SK-N-SH treated with all-trans-retinoic acid at 6 μM for 48 hours (cell line): ENCODE measurements at regions not wholly inside any gene's neighbourhood (a gene's known extent, or its start where the extent isn't known, plus 50 kb on each side); places are given as distances from the start of the nearest gene placed in this dataset.

ENCODE experiments used
- CSDC2 ChIP-seq: fragments of 250-450 bp; sonication (Bioruptor Pico); IDR thresholded peaks from 2 replicates; pipeline ENCODE4 v1.5.0; 2020; ENCODE audit warnings: mild to moderate bottlenecking, moderate library complexity
- ESRRG ChIP-seq: fragments of 250-450 bp; sonication (Bioruptor Pico); IDR thresholded peaks from 2 replicates; pipeline ENCODE4 v1.6.1; 2021; ENCODE audit warnings: mild to moderate bottlenecking
- ISL1 ChIP-seq: fragments of 250-450 bp; sonication (Bioruptor Pico); IDR thresholded peaks from 2 replicates; pipeline ENCODE4 v2.1.2; 2022; ENCODE audit warnings: mild to moderate bottlenecking, moderate library complexity
- OSR1 ChIP-seq: fragments of 250-450 bp; sonication (Bioruptor Pico); IDR thresholded peaks from 2 replicates; pipeline ENCODE4 v1.8.0; 2022; ENCODE audit warnings: moderate library complexity, mild to moderate bottlenecking, inconsistent platforms
- TCF4 ChIP-seq: fragments of 250-450 bp; sonication (Bioruptor Pico); IDR thresholded peaks from 2 replicates; pipeline ENCODE4 v1.8.0; 2021; ENCODE audit warnings: mild to moderate bottlenecking, moderate library complexity, borderline replicate concordance
- ZNF70 ChIP-seq: fragments of 450-650 bp; formaldehyde crosslinking; IDR thresholded peaks from 2 replicates; pipeline ENCODE4 v1.5.0; 2020; ENCODE audit warnings: mild to moderate bottlenecking, moderate library complexity
- ZNF8 ChIP-seq: fragments of 450-650 bp; formaldehyde crosslinking; IDR thresholded peaks from 2 replicates; pipeline ENCODE4 v1.5.0; 2020; ENCODE audit warnings: mild to moderate bottlenecking, moderate library complexity
- TF ChIP-seq, protein P1 (sequence below): fragments of 250-450 bp; sonication (Bioruptor Pico); IDR thresholded peaks from 2 replicates; pipeline ENCODE4 v1.8.0; 2020; ENCODE audit warnings: mild to moderate bottlenecking, moderate library complexity, borderline replicate concordance
- TF ChIP-seq, protein P2 (sequence below): fragments of 250-450 bp; sonication (Bioruptor Pico); IDR thresholded peaks from 2 replicates; pipeline ENCODE4 v1.5.1; 2021; ENCODE audit warnings: mild to moderate bottlenecking, moderate library complexity

DNA sequence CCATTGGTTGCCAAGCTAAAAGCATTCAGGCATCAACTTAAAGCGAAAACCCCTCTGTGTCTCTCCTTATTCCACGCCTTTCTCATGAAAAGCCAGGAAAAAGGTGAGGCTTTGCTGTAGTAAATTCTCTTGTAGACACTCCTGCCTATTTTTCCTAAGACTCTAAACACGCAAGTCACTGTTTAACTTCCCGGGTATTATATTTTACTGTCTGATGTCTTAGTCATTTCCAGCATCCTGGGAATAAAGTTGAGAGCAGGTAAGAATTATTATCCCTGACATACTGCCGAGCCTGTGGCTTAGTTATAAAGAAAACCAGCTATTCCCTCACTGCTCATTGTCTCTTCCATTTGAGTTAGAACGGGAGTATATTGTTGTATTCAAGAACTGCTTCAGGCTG is 112.4 kb upstream of the GATA6 start:
- no peak for TF ChIP-seq TCF4 (CRISPR knock-in tag)
- TF ChIP-seq, protein P1, sequence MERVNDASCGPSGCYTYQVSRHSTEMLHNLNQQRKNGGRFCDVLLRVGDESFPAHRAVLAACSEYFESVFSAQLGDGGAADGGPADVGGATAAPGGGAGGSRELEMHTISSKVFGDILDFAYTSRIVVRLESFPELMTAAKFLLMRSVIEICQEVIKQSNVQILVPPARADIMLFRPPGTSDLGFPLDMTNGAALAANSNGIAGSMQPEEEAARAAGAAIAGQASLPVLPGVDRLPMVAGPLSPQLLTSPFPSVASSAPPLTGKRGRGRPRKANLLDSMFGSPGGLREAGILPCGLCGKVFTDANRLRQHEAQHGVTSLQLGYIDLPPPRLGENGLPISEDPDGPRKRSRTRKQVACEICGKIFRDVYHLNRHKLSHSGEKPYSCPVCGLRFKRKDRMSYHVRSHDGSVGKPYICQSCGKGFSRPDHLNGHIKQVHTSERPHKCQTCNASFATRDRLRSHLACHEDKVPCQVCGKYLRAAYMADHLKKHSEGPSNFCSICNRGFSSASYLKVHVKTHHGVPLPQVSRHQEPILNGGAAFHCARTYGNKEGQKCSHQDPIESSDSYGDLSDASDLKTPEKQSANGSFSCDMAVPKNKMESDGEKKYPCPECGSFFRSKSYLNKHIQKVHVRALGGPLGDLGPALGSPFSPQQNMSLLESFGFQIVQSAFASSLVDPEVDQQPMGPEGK: no peak
- TF ChIP-seq, protein P2, sequence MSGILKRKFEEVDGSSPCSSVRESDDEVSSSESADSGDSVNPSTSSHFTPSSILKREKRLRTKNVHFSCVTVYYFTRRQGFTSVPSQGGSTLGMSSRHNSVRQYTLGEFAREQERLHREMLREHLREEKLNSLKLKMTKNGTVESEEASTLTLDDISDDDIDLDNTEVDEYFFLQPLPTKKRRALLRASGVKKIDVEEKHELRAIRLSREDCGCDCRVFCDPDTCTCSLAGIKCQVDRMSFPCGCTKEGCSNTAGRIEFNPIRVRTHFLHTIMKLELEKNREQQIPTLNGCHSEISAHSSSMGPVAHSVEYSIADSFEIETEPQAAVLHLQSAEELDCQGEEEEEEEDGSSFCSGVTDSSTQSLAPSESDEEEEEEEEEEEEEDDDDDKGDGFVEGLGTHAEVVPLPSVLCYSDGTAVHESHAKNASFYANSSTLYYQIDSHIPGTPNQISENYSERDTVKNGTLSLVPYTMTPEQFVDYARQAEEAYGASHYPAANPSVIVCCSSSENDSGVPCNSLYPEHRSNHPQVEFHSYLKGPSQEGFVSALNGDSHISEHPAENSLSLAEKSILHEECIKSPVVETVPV (CRISPR knock-in tag): no peak
- TF ChIP-seq CSDC2 (CRISPR knock-in tag): no peak
- TF ChIP-seq ISL1 (CRISPR knock-in tag): no peak
- TF ChIP-seq OSR1 (CRISPR knock-in tag): no peak
- no peak for TF ChIP-seq ZNF8 (CRISPR knock-in tag)
- no peak for TF ChIP-seq ZNF70 (CRISPR knock-in tag)
- no peak for TF ChIP-seq ESRRG (CRISPR knock-in tag)
